Activated T-cell treated with anti-CD3 and anti-CD28 coated beads, Interleukin-2, amount 50 U/mL, for 1 hour (primary cell): ENCODE measurements at regions not wholly inside any gene's neighbourhood (a gene's known extent, or its start where the extent isn't known, plus 50 kb on each side); places are given as distances from the start of the nearest gene placed in this dataset.
"Not testable (repeated sequence)": the region's sequence is repeated elsewhere in the genome, so short reads cannot be mapped to it uniquely, and the experiment has no call there.

ENCODE experiments used
- DNase-seq: peaks from one replicate; pipeline ENCODE4 v3.0.0-alpha.2; 2020

GRCh38 chr6:14463110-14463509, 345.5 kb downstream of the CD83 start:
- DNase-seq = no peak

GRCh38 chr6:14464055-14464454, 346.5 kb downstream of the CD83 start:
- no peak for DNase-seq

GRCh38 chr6:14464716-14465115, 347.1 kb downstream of the CD83 start:
- no peak for DNase-seq

- DNase-seq = no peak
These were observed 348.7 kb downstream of the CD83 start for GRCh38 chr6:14466278-14466677.

GRCh38 chr6:14467591-14467990, 350.0 kb downstream of the CD83 start:
- no peak for DNase-seq

GRCh38 chr6:14468647-14469321, 351.2 kb downstream of the CD83 start:
- DNase-seq = no peak

- DNase-seq = no peak
These were observed 352.5 kb downstream of the CD83 start for GRCh38 chr6:14470101-14470500.

GRCh38 chr6:14470671-14471070, 353.1 kb downstream of the CD83 start:
- DNase-seq = no peak

- no peak for DNase-seq
These were observed 354.8 kb downstream of the CD83 start for GRCh38 chr6:14472255-14472985.

- DNase-seq = no peak
These were observed 355.4 kb downstream of the CD83 start for GRCh38 chr6:14472986-14473337.

GRCh38 chr6:14474816-14475215, 357.2 kb downstream of the CD83 start:
- no peak for DNase-seq

GRCh38 chr6:14475306-14475705, 357.7 kb downstream of the CD83 start:
- no peak for DNase-seq

- DNase-seq = no peak
These were observed 359.4 kb downstream of the CD83 start for GRCh38 chr6:14476793-14477531.

GRCh38 chr6:14477559-14477958, 360.0 kb downstream of the CD83 start:
- DNase-seq = no peak

GRCh38 chr6:14478381-14479225, 361.0 kb downstream of the CD83 start:
- DNase-seq = no peak

- not testable (repeated sequence) for DNase-seq
These were observed 364.4 kb downstream of the CD83 start for GRCh38 chr6:14481946-14482345.

GRCh38 chr6:14487625-14488024, 370.1 kb downstream of the CD83 start:
- no peak for DNase-seq

- no peak for DNase-seq
These were observed 370.6 kb downstream of the CD83 start for GRCh38 chr6:14488180-14488579.

- no peak for DNase-seq
These were observed 371.9 kb downstream of the CD83 start for GRCh38 chr6:14489445-14489844.

GRCh38 chr6:14498748-14499147, 381.2 kb downstream of the CD83 start:
- no peak for DNase-seq

- no peak for DNase-seq
These were observed 381.7 kb downstream of the CD83 start for GRCh38 chr6:14499309-14499708.

- DNase-seq = no peak
These were observed 382.3 kb downstream of the CD83 start for GRCh38 chr6:14499841-14500240.

GRCh38 chr6:14500809-14501208, 383.2 kb downstream of the CD83 start:
- DNase-seq = no peak
